Endothelial cell of umbilical vein (primary cell): ENCODE measurements at regions not wholly inside any gene's neighbourhood (a gene's known extent, or its start where the extent isn't known, plus 50 kb on each side); places are given as distances from the start of the nearest gene placed in this dataset.

Source experiments
- BruUV-seq: library from RNA; stranded (reverse); fragments of 400-500 nt; replicated peaks from 2 replicates; lab custom pipeline; 2021; lab: Mats Ljungman, UMichigan
- CTCF ChIA-PET: fragments of 300-600, 350-600 bp; sonication (Branson Sonifier 250); formaldehyde crosslinking; loops from one replicate; lab custom pipeline; 2021; ENCODE audit warnings: antibody characterized with exemption, inconsistent platforms; lab: Charles Lee
- POLR2A ChIA-PET: fragments of 300-600, 350-600 bp; sonication (Branson Sonifier 250); formaldehyde crosslinking; loops from one replicate; lab custom pipeline; 2021; ENCODE audit warnings: antibody characterized with exemption, inconsistent platforms; lab: Charles Lee
- DNase-seq: peaks from one replicate; pipeline ENCODE4 v3.0.0-alpha.2; 2011; ENCODE audit warnings: low read depth, low spot score
- FAIRE-seq: peaks from 2 replicates; lab custom pipeline; 2011; peaks lifted over from hg19 to GRCh38; lab: Jason Lieb, UNC
- H2AFZ ChIP-seq: 2 replicates; pipeline ENCODE4 v1.6.0; 2012; ENCODE audit warnings: low read depth, low read length, control low read depth, inconsistent platforms
- H3K27ac ChIP-seq: 2 replicates; pipeline ENCODE4 v1.5.1; 2011; ENCODE audit warnings: low read depth, mild to moderate bottlenecking, control low read depth, low read length, moderate library complexity; ENCODE audit not compliant: insufficient read depth
- H3K27me3 ChIP-seq, 2 experiments: 2 replicates each; pipeline versions ENCODE4 v1.6.0 to v1.6.1; 2011; ENCODE audit warnings: low read length in 2 of 2, mixed read lengths in 1 of 2; ENCODE audit not compliant: control insufficient read depth in 2 of 2, insufficient read depth in 2 of 2
- H3K36me3 ChIP-seq, 2 experiments: 2 replicates in 1 of 2; 3 replicates in 1 of 2; pipeline ENCODE4 v1.5.1; 2011; ENCODE audit warnings: low read length in 2 of 2, mild to moderate bottlenecking in 1 of 2, moderate library complexity in 1 of 2; ENCODE audit not compliant: control insufficient read depth in 2 of 2, insufficient read depth in 2 of 2; ENCODE audit errors: extremely low read depth in 1 of 2
- H3K4me1 ChIP-seq: 3 replicates; pipeline ENCODE4 v1.5.1; 2011; ENCODE audit warnings: mild to moderate bottlenecking, low read length; ENCODE audit not compliant: control insufficient read depth, insufficient read depth; ENCODE audit errors: extremely low read depth
- H3K4me2 ChIP-seq: 2 replicates; pipeline ENCODE4 v1.6.1; 2011; ENCODE audit warnings: low read length, control low read depth, mixed read lengths; ENCODE audit not compliant: insufficient read depth
- H3K4me3 ChIP-seq, 3 experiments: fragments of 200-600 bp in 1 of 3; sonication (generic), shearing (Covaris generic) in 1 of 3; replicated peaks in 1 of 3; 2 replicates each; pipeline ENCODE4 v1.5.1; 2011 to 2016; ENCODE audit warnings: control low read depth in 3 of 3, low read length in 3 of 3, mild to moderate bottlenecking in 2 of 3, inconsistent platforms in 1 of 3, low read depth in 1 of 3, moderate library complexity in 1 of 3; ENCODE audit not compliant: insufficient read depth in 1 of 3
- H3K79me2 ChIP-seq: 2 replicates; pipeline ENCODE4 v1.6.0; 2012; ENCODE audit warnings: low read length, inconsistent platforms; ENCODE audit not compliant: control insufficient read depth, insufficient read depth
- H3K9ac ChIP-seq: replicated peaks from 2 replicates; pipeline ENCODE3; 2011; ENCODE audit warnings: low read length, control low read depth; ENCODE audit not compliant: insufficient read depth; ENCODE audit errors: extremely low read depth
- H3K9me1 ChIP-seq: replicated peaks from 3 replicates; pipeline ENCODE4 v1.6.0; 2011; ENCODE audit warnings: mild to moderate bottlenecking, low read length; ENCODE audit not compliant: control insufficient read depth, insufficient read depth; ENCODE audit errors: extremely low read depth
- H3K9me3 ChIP-seq: replicated peaks from 2 replicates; pipeline ENCODE4 v1.5.1; 2012; ENCODE audit warnings: low read length, inconsistent platforms; ENCODE audit not compliant: control insufficient read depth, insufficient read depth
- H4K20me1 ChIP-seq: replicated peaks from 2 replicates; pipeline ENCODE3; 2011; ENCODE audit warnings: mild to moderate bottlenecking, low read length; ENCODE audit not compliant: control insufficient read depth, insufficient read depth; ENCODE audit errors: extremely low read depth
- EZH2 ChIP-seq: IDR thresholded peaks from 2 replicates; pipeline ENCODE4 v1.6.1; 2012; ENCODE audit warnings: borderline replicate concordance, low read depth, mild to moderate bottlenecking, moderate library complexity, low read length, inconsistent platforms; ENCODE audit not compliant: severe bottlenecking
- FOS ChIP-seq: IDR thresholded peaks from 2 replicates; pipeline ENCODE4 v1.6.1; 2011; ENCODE audit warnings: mild to moderate bottlenecking, low read length, moderate library complexity, borderline replicate concordance; ENCODE audit not compliant: insufficient read depth
- GATA2 ChIP-seq: IDR thresholded peaks from 2 replicates; pipeline ENCODE4 v1.7.0; 2011; ENCODE audit warnings: low read depth, mild to moderate bottlenecking, moderate library complexity, mixed read lengths, low read length; ENCODE audit not compliant: insufficient read length, insufficient read depth
- JUN ChIP-seq: IDR thresholded peaks from 2 replicates; pipeline ENCODE4 v1.6.1; 2011; ENCODE audit warnings: borderline replicate concordance, low read depth; ENCODE audit not compliant: insufficient read length, insufficient read depth
- MYC ChIP-seq: IDR thresholded peaks from one replicate; pipeline ENCODE4 v1.6.1; 2011; ENCODE audit warnings: mild to moderate bottlenecking, low read depth, low read length
- POLR2A ChIP-seq: IDR thresholded peaks from 2 replicates; pipeline ENCODE4 v1.6.1; 2012; ENCODE audit warnings: low read depth, mild to moderate bottlenecking, control low read depth, low read length
- POLR2AphosphoS5 ChIP-seq: IDR thresholded peaks from 2 replicates; pipeline ENCODE4 v1.6.1; 2012; ENCODE audit warnings: low read depth, mild to moderate bottlenecking, control low read depth, low read length, moderate library complexity; ENCODE audit not compliant: insufficient read depth
- dilution Hi-C: fragments of 300-500 bp; cut with MboI; formaldehyde crosslinking; loops from one replicate; pipeline ENCODE4 v1.15.0; 2019; ENCODE audit warnings: low sequenced_read_pairs; ENCODE audit not compliant: extremely low pct_ligation_motif_present
- intact Hi-C: fragments of 100-400 bp; cut with micrococcal nuclease; formaldehyde crosslinking; loops from one replicate; pipeline ENCODE4 v1.10.0; 2022
- TF ChIP-seq, protein P1 (sequence below), 2 donors: IDR thresholded peaks; 1 replicate in 1 of 2; 2 replicates in 1 of 2; pipeline ENCODE4 v1.5.1; 2011; ENCODE audit warnings: low read length in 2 of 2, mild to moderate bottlenecking in 2 of 2, moderate library complexity in 2 of 2, control low read depth in 1 of 2, inconsistent platforms in 1 of 2, low read depth in 1 of 2; ENCODE audit not compliant: insufficient read depth in 1 of 2; ENCODE audit errors: extremely low read depth in 1 of 2
- TF ChIP-seq, protein P2 (sequence below): IDR thresholded peaks from 2 replicates; pipeline ENCODE4 v1.6.1; 2011; ENCODE audit not compliant: insufficient read depth, insufficient read length

DNA sequence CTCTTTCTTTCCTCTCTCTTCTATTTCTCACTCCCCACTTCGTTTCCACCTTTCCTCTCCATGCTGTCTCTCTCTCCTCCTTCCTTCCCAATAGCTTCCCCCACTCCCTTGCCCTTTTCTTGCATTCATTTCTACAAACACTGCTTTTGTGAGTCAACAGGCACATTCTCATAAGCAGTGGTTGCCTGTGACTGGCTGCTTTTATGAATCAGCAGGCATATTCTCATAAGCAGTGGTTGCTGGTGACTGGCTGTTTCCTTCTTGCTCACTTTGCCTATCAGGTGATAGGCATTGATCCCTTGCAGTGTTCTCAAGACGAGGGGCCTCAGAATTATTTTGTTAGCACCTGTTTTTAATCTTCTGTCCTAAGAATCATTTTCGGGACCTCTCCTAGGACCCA is 116.1 kb upstream of the ACTBL2 start:
- H3K36me3 ChIP-seq = no peaks in the 10 kb centered on the region
- BruUV-seq = no TSS peak
- POLR2A ChIA-PET = interaction anchor here (0.6 kb wide), 1 partner anchor 625 kb away, joined by 3 read pairs; no protein-coding TSS in a partner anchor
- no peaks in the 10 kb centered on the region for H3K79me2 ChIP-seq
- H2AFZ ChIP-seq = peak overlapping the region; percentile 57
- DNase-seq (peak; percentile 26), FAIRE-seq (peak; percentile 8)
- H3K4me2 ChIP-seq = no peak overlapping the region
- H3K4me1 ChIP-seq = no peaks in the 10 kb centered on the region
- no peaks in the 10 kb centered on the region for H3K9me3 ChIP-seq
- TF ChIP-seq, protein P1, sequence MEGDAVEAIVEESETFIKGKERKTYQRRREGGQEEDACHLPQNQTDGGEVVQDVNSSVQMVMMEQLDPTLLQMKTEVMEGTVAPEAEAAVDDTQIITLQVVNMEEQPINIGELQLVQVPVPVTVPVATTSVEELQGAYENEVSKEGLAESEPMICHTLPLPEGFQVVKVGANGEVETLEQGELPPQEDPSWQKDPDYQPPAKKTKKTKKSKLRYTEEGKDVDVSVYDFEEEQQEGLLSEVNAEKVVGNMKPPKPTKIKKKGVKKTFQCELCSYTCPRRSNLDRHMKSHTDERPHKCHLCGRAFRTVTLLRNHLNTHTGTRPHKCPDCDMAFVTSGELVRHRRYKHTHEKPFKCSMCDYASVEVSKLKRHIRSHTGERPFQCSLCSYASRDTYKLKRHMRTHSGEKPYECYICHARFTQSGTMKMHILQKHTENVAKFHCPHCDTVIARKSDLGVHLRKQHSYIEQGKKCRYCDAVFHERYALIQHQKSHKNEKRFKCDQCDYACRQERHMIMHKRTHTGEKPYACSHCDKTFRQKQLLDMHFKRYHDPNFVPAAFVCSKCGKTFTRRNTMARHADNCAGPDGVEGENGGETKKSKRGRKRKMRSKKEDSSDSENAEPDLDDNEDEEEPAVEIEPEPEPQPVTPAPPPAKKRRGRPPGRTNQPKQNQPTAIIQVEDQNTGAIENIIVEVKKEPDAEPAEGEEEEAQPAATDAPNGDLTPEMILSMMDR (IDR thresholded peaks at IDR 0.05; ENCODE audit: extremely low read depth in 1 of 2, insufficient read depth in 1 of 2, low read depth in 1 of 2, low read length in 2 of 2) = no peak
- TF ChIP-seq MYC = no peak
- TF ChIP-seq POLR2A = no peak
- no peak for TF ChIP-seq FOS
- TF ChIP-seq POLR2AphosphoS5 = no peak
- no peak for TF ChIP-seq EZH2
- TF ChIP-seq, protein P2, sequence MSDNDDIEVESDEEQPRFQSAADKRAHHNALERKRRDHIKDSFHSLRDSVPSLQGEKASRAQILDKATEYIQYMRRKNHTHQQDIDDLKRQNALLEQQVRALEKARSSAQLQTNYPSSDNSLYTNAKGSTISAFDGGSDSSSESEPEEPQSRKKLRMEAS = no peak
- TF ChIP-seq JUN = no peak
- no peak for TF ChIP-seq GATA2
- no peak overlapping the region for H3K4me3 ChIP-seq
- intact Hi-C loops (no loop called here), dilution Hi-C loops (no loop called here)
- H3K9me1 ChIP-seq = no peaks in the 10 kb centered on the region
- H3K9ac ChIP-seq = no peak overlapping the region
- no peaks in the 10 kb centered on the region for H4K20me1 ChIP-seq
- peaks cover 2 to 6% of the 10 kb centered on the region in 2 experiments for H3K27me3 ChIP-seq
- CTCF ChIA-PET = no interaction called here
- H3K27ac ChIP-seq = no peak overlapping the region
